WTC11 (cell line): ENCODE measurements at regions not wholly inside any gene's neighbourhood (a gene's known extent, or its start where the extent isn't known, plus 50 kb on each side); places are given as distances from the start of the nearest gene placed in this dataset.

ENCODE experiments used
- CREM ChIP-seq: sonication (generic); formaldehyde crosslinking; IDR thresholded peaks from 2 replicates; pipeline ENCODE4 v1.8.1; 2022; ENCODE audit warnings: mild to moderate bottlenecking, missing genetic modification reagents, moderate library complexity
- CTCF ChIP-seq: fragments of 200-600 bp; IDR thresholded peaks from 2 replicates; pipeline ENCODE4 v1.8.0; 2022; ENCODE audit warnings: antibody characterized with exemption
- E2F1 ChIP-seq: sonication (generic); formaldehyde crosslinking; IDR thresholded peaks from 2 replicates; pipeline ENCODE4 v1.8.0; 2022; ENCODE audit warnings: mild to moderate bottlenecking, missing genetic modification reagents
- IRF2 ChIP-seq: sonication (generic); formaldehyde crosslinking; IDR thresholded peaks from 2 replicates; pipeline ENCODE4 v1.8.0; 2022; ENCODE audit warnings: low read depth, missing genetic modification reagents, borderline replicate concordance
- PREB ChIP-seq: sonication (generic); formaldehyde crosslinking; IDR thresholded peaks from 2 replicates; pipeline ENCODE4 v1.8.1; 2022; ENCODE audit warnings: mild to moderate bottlenecking, missing genetic modification reagents, moderate library complexity, borderline replicate concordance
- RELA ChIP-seq: sonication (generic); formaldehyde crosslinking; IDR thresholded peaks from 2 replicates; pipeline ENCODE4 v1.8.1; 2022; ENCODE audit warnings: missing genetic modification reagents, mild to moderate bottlenecking, borderline replicate concordance
- USF2 ChIP-seq: sonication (generic); formaldehyde crosslinking; IDR thresholded peaks from 2 replicates; pipeline ENCODE4 v1.8.1; 2023; ENCODE audit warnings: mild to moderate bottlenecking, missing genetic modification reagents, moderate library complexity
- ZNF232 ChIP-seq: sonication (generic); formaldehyde crosslinking; IDR thresholded peaks from 2 replicates; pipeline ENCODE4 v1.8.0; 2022; ENCODE audit warnings: mild to moderate bottlenecking, missing genetic modification reagents

- no peak for TF ChIP-seq E2F1
- no peak for TF ChIP-seq USF2
- no peak for TF ChIP-seq CTCF
- TF ChIP-seq IRF2, result no peak
- no peak for TF ChIP-seq RELA (CRISPR knock-in tag)
- no peak for TF ChIP-seq ZNF232
- no peak for TF ChIP-seq CREM (CRISPR knock-in tag)
- no peak for TF ChIP-seq PREB (CRISPR knock-in tag)
Observed at GRCh38 chr6:105874835-105875626, 211.1 kb upstream of the PRDM1 start.
